Neural progenitor cell (in vitro differentiated cells): ENCODE measurements at regions not wholly inside any gene's neighbourhood (a gene's known extent, or its start where the extent isn't known, plus 50 kb on each side); places are given as distances from the start of the nearest gene placed in this dataset.

Source experiments
- EZH2 ChIP-seq: fragments of 200-600 bp; sonication (generic); IDR thresholded peaks from 2 replicates; pipeline ENCODE4 v1.6.1; 2017; ENCODE audit warnings: antibody characterized with exemption, mild to moderate bottlenecking, moderate library complexity
- EZH2phosphoT487 ChIP-seq: fragments of 200-600 bp; sonication (generic); IDR thresholded peaks from 2 replicates; pipeline ENCODE4 v1.6.1; 2017; ENCODE audit warnings: antibody characterized with exemption
- TF ChIP-seq, protein P1 (sequence below): fragments of 200-600 bp; sonication (generic); IDR thresholded peaks from 2 replicates; pipeline ENCODE4 v1.5.1; 2017; ENCODE audit warnings: antibody characterized with exemption, mild to moderate bottlenecking

- TF ChIP-seq, protein P1, sequence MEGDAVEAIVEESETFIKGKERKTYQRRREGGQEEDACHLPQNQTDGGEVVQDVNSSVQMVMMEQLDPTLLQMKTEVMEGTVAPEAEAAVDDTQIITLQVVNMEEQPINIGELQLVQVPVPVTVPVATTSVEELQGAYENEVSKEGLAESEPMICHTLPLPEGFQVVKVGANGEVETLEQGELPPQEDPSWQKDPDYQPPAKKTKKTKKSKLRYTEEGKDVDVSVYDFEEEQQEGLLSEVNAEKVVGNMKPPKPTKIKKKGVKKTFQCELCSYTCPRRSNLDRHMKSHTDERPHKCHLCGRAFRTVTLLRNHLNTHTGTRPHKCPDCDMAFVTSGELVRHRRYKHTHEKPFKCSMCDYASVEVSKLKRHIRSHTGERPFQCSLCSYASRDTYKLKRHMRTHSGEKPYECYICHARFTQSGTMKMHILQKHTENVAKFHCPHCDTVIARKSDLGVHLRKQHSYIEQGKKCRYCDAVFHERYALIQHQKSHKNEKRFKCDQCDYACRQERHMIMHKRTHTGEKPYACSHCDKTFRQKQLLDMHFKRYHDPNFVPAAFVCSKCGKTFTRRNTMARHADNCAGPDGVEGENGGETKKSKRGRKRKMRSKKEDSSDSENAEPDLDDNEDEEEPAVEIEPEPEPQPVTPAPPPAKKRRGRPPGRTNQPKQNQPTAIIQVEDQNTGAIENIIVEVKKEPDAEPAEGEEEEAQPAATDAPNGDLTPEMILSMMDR, result no peak
- TF ChIP-seq EZH2phosphoT487 (no peak), EZH2 (no peak)
Observed at GRCh38 chr13:21973437-21974125, 302.7 kb downstream of the FGF9 start.
